ENCODE measurements at regions not wholly inside any gene's neighbourhood (a gene's known extent, or its start where the extent isn't known, plus 50 kb on each side); places are given as distances from the start of the nearest gene placed in this dataset.

DNA sequence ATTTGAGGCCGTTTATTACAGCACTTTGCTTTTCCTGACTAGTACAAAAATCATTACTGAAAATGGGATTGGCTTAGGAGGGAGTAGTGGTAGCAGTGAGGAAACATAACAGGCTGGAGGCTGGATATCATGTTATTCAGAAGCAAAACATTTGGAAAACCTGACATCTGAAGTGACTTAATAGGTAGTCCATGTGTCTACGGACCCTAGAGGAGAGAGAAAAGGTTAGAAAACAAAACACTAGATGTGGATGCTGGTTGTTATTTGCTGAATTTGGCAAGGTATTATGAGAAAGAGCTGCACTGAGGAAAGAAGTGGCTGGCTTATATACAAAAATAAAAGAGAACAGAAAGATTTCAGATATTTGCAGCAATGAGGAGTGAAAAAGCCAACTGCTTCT is 139.9 kb downstream of the MEX3B start:
- Histone ChIP-seq H3K9me3 (no peaks in the 10 kb centered on the region), H3K4me1 (peaks cover 0 to 7% (median 4%) of the 10 kb centered on the region in 4 donors), H3K27me3 (no peaks in the 10 kb centered on the region), H3K27ac (no peak overlapping the region), H3K36me3 (no peaks in the 10 kb centered on the region), H3K4me3 (no peak overlapping the region)
- TF ChIP-seq, protein P1, sequence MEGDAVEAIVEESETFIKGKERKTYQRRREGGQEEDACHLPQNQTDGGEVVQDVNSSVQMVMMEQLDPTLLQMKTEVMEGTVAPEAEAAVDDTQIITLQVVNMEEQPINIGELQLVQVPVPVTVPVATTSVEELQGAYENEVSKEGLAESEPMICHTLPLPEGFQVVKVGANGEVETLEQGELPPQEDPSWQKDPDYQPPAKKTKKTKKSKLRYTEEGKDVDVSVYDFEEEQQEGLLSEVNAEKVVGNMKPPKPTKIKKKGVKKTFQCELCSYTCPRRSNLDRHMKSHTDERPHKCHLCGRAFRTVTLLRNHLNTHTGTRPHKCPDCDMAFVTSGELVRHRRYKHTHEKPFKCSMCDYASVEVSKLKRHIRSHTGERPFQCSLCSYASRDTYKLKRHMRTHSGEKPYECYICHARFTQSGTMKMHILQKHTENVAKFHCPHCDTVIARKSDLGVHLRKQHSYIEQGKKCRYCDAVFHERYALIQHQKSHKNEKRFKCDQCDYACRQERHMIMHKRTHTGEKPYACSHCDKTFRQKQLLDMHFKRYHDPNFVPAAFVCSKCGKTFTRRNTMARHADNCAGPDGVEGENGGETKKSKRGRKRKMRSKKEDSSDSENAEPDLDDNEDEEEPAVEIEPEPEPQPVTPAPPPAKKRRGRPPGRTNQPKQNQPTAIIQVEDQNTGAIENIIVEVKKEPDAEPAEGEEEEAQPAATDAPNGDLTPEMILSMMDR (IDR thresholded peaks at IDR 0.05) = no peak
- TF ChIP-seq EP300 (IDR thresholded peaks at IDR 0.05; ENCODE audit: low read depth) (no peak), POLR2A (IDR thresholded peaks at IDR 0.05) (no peak), POLR2AphosphoS5 (IDR thresholded peaks at IDR 0.05) (no peak)
- WGBS, 2 donors (ENCODE audit: low coverage in 1 of 2) = 63 to 78% methylated on average over 2 of the region's 2 CpGs
- DNase-seq = no peak
- in situ Hi-C loops (cut with MboI; ENCODE audit: low pct_ligation_motif_present in 1 of 4, low pct_unique_long_range_greater_than_20kb in 1 of 4, low sequenced_read_pairs in 3 of 4) = no loop called here
- intact Hi-C loops (cut with DNase I; ENCODE audit: low total_unique reads) = no loop called here

DNA sequence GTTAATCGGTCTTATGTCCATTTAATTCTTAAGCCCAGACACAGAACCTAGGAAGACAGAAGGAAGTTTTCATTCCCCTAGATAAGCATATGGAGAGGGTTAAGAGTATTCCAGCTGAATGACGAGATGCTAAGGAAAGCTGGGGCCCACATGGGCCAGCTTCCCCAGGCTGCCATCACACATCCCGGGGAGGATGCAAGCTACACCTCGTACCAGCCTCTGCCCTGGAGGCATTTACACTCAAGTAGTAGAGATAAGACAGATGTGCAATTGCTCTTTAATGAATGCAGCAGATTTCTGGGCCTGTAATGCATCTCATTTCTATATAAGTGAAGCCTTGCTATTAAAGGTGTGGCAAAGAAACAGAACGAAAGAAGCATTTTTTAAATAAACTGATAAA is 144.5 kb downstream of the MEX3B start:
- Histone ChIP-seq H3K27me3 (no peaks in the 10 kb centered on the region), H3K4me1 (no peaks in the 10 kb centered on the region), H3K27ac (no peak overlapping the region), H3K4me3 (no peak overlapping the region), H3K9me3 (no peaks in the 10 kb centered on the region), H3K36me3 (no peaks in the 10 kb centered on the region)
- WGBS, 2 donors (ENCODE audit: low coverage in 1 of 2) = 58 to 62% methylated on average over 4 to 5 of the region's 5 CpGs
- intact Hi-C loops (cut with DNase I; ENCODE audit: low total_unique reads) = no loop called here
- TF ChIP-seq POLR2A (IDR thresholded peaks at IDR 0.05) (no peak), EP300 (IDR thresholded peaks at IDR 0.05; ENCODE audit: low read depth) (no peak), POLR2AphosphoS5 (IDR thresholded peaks at IDR 0.05) (no peak)
- TF ChIP-seq, protein P1 (IDR thresholded peaks at IDR 0.05) = no peak
- in situ Hi-C loops (cut with MboI; ENCODE audit: low pct_ligation_motif_present in 1 of 4, low pct_unique_long_range_greater_than_20kb in 1 of 4, low sequenced_read_pairs in 3 of 4) = no loop called here
- DNase-seq = no peak

DNA sequence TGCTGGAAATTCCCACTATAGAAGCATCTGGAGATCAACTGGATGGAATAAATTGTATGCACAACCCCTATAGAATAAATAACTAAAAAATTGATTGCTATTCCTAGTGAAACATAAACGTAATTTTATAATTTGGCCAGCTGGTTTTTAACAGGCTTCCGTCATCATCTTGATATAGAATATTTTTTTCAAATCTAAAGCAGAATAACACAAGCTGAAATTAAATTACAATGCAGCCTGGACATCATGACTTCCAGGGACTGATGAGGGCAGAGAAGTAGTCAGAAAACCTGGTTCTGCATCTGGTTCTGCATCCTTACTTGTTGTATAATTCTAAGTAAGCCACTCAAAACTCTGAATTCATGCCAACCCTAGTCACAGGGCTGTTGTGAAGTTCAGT is 146.1 kb downstream of the MEX3B start:
- Histone ChIP-seq H3K27ac (no peak overlapping the region), H3K4me3 (no peak overlapping the region), H3K27me3 (no peaks in the 10 kb centered on the region), H3K9me3 (no peaks in the 10 kb centered on the region), H3K36me3 (no peaks in the 10 kb centered on the region), H3K4me1 (no peaks in the 10 kb centered on the region)
- intact Hi-C loops (cut with DNase I; ENCODE audit: low total_unique reads) (no loop called here), in situ Hi-C loops (cut with MboI; ENCODE audit: low pct_ligation_motif_present in 1 of 4, low pct_unique_long_range_greater_than_20kb in 1 of 4, low sequenced_read_pairs in 3 of 4) (no loop called here)
- no peak for DNase-seq
- no peak for TF ChIP-seq POLR2A (IDR thresholded peaks at IDR 0.05)
- no peak for TF ChIP-seq POLR2AphosphoS5 (IDR thresholded peaks at IDR 0.05)
- TF ChIP-seq, protein P1 (IDR thresholded peaks at IDR 0.05) = no peak
- TF ChIP-seq EP300 (IDR thresholded peaks at IDR 0.05; ENCODE audit: low read depth) = no peak
- WGBS, 2 donors (ENCODE audit: low coverage in 1 of 2) = 71 to 75% methylated on average over 2 of the region's 2 CpGs

- H3K27ac ChIP-seq = no peak overlapping the region
- no peaks in the 10 kb centered on the region for H3K4me1 ChIP-seq
- intact Hi-C loops (cut with DNase I; ENCODE audit: low total_unique reads) = no loop called here
- TF ChIP-seq POLR2AphosphoS5 (IDR thresholded peaks at IDR 0.05) (no peak), EP300 (IDR thresholded peaks at IDR 0.05; ENCODE audit: low read depth) (no peak), POLR2A (IDR thresholded peaks at IDR 0.05) (no peak)
- TF ChIP-seq, protein P1 (IDR thresholded peaks at IDR 0.05) = no peak
- in situ Hi-C loops (cut with MboI; ENCODE audit: low pct_ligation_motif_present in 1 of 4, low pct_unique_long_range_greater_than_20kb in 1 of 4, low sequenced_read_pairs in 3 of 4) = no loop called here
- no peak for DNase-seq
- H3K36me3 ChIP-seq = no peaks in the 10 kb centered on the region
- no peak overlapping the region for H3K4me3 ChIP-seq
- H3K27me3 ChIP-seq = no peaks in the 10 kb centered on the region
- WGBS, 2 donors (ENCODE audit: low coverage in 1 of 2) = 58 to 62% methylated on average over 2 of the region's 2 CpGs
- H3K9me3 ChIP-seq = no peaks in the 10 kb centered on the region
Observed at GRCh38 chr15:81899024-81899423, 146.8 kb downstream of the MEX3B start.

All from transverse colon (tissue), 4 donors.